ENCODE measurements at regions not wholly inside any gene's neighbourhood (a gene's known extent, or its start where the extent isn't known, plus 50 kb on each side); places are given as distances from the start of the nearest gene placed in this dataset.

GRCh38 chr2:177108890-177109289 lies 103.7 kb upstream of the HNRNPA3 start (continued):
- TF ChIP-seq ZBTB44 (tag by site-specific recombination; IDR thresholded peaks at IDR 0.05) (no peak), TSHZ1 (tag by site-specific recombination; IDR thresholded peaks at IDR 0.05; ENCODE audit: borderline replicate concordance) (no peak), GLIS2 (tag by site-specific recombination; IDR thresholded peaks at IDR 0.05) (no peak), PATZ1 (tag by site-specific recombination; IDR thresholded peaks at IDR 0.05) (no peak), PRDM10 (tag by site-specific recombination; IDR thresholded peaks at IDR 0.05) (no peak)

- CTCF ChIA-PET: no interaction called here
- H3K4me1 ChIP-seq (ENCODE audit: control insufficient read depth, insufficient read depth, low read length): no peaks in the 10 kb centered on the region
- no peaks in the 10 kb centered on the region for H3K36me3 ChIP-seq (ENCODE audit: control insufficient read depth in 2 of 2, insufficient read depth in 1 of 2, low read length in 2 of 2)
- H3K4me3 ChIP-seq (ENCODE audit: low read depth, low read length): no peak overlapping the region
- POLR2A ChIA-PET: no interaction called here
- H3K9me3 ChIP-seq (ENCODE audit: control insufficient read depth, insufficient read depth, low read depth, low read length): no peaks in the 10 kb centered on the region
- H3K27ac ChIP-seq (ENCODE audit: extremely low read depth, low read depth, low read length): no peak overlapping the region
- TF ChIP-seq INSM2 (tag by site-specific recombination; IDR thresholded peaks at IDR 0.05): no peak
- TF ChIP-seq ZNF660 (tag by site-specific recombination; IDR thresholded peaks at IDR 0.05): no peak
- no peak for TF ChIP-seq KLF7 (tag by site-specific recombination; IDR thresholded peaks at IDR 0.05; ENCODE audit: borderline replicate concordance)
- no peak for TF ChIP-seq ZNF311 (tag by site-specific recombination; IDR thresholded peaks at IDR 0.05; ENCODE audit: borderline replicate concordance)
- no peak for TF ChIP-seq ZBTB6 (tag by site-specific recombination; IDR thresholded peaks at IDR 0.05)
- no peak for TF ChIP-seq ZNF146 (tag by site-specific recombination; IDR thresholded peaks at IDR 0.05)
- TF ChIP-seq ZSCAN23 (tag by site-specific recombination; IDR thresholded peaks at IDR 0.05): no peak
- TF ChIP-seq KLF17 (tag by site-specific recombination; IDR thresholded peaks at IDR 0.05): no peak
- TF ChIP-seq SP2 (tag by site-specific recombination; IDR thresholded peaks at IDR 0.05): no peak
- no peak for TF ChIP-seq ZNF155 (tag by site-specific recombination; IDR thresholded peaks at IDR 0.05)
- TF ChIP-seq ZNF132 (tag by site-specific recombination; IDR thresholded peaks at IDR 0.05; ENCODE audit: borderline replicate concordance): no peak
- no peak for TF ChIP-seq ZNF626 (tag by site-specific recombination; IDR thresholded peaks at IDR 0.05)
- no peak for TF ChIP-seq TSHZ1 (tag by site-specific recombination; IDR thresholded peaks at IDR 0.05; ENCODE audit: borderline replicate concordance)
Observed at GRCh38 chr2:177114712-177115111, 97.9 kb upstream of the HNRNPA3 start.
